Neural cell (in vitro differentiated cells): ENCODE measurements at regions not wholly inside any gene's neighbourhood (a gene's known extent, or its start where the extent isn't known, plus 50 kb on each side); places are given as distances from the start of the nearest gene placed in this dataset.

ENCODE experiments used
- H2AFZ ChIP-seq: fragments of 200-600, 300-800 bp; sonication (generic), shearing (Covaris generic); 2 replicates; pipeline ENCODE4 v1.6.0; 2014; ENCODE audit warnings: low read depth, mild to moderate bottlenecking, antibody characterized with exemption, low read length, moderate library complexity
- H3F3A ChIP-seq: fragments of 200-600 bp; shearing (Covaris generic); 2 replicates; pipeline ENCODE4 v1.6.1; 2016; ENCODE audit warnings: mild to moderate bottlenecking, moderate library complexity, mixed read lengths, antibody characterized with exemption, low read length; ENCODE audit not compliant: insufficient read depth, poor library complexity, severe bottlenecking
- H3K27ac ChIP-seq: fragments of 200-600, 300-800 bp; sonication (generic), shearing (Covaris generic); 2 replicates; pipeline ENCODE4 v1.5.1; 2014; ENCODE audit warnings: mild to moderate bottlenecking, low read length, moderate library complexity
- H3K27me3 ChIP-seq: fragments of 300-800, 200-600 bp; sonication (generic), shearing (Covaris generic); 2 replicates; pipeline ENCODE4 v1.6.0; 2014; ENCODE audit warnings: mild to moderate bottlenecking, low read depth, low read length, moderate library complexity; ENCODE audit not compliant: insufficient read depth
- H3K36me3 ChIP-seq: fragments of 300-800, 200-600 bp; sonication (generic), shearing (Covaris generic); 2 replicates; pipeline ENCODE4 v1.5.1; 2014; ENCODE audit warnings: mild to moderate bottlenecking, antibody characterized with exemption, low read length, moderate library complexity; ENCODE audit not compliant: insufficient read depth
- H3K4me2 ChIP-seq: fragments of 300-800, 200-600 bp; sonication (generic), shearing (Covaris generic); 2 replicates; pipeline ENCODE4 v1.6.0; 2014; ENCODE audit warnings: mild to moderate bottlenecking, low read length
- H3K4me3 ChIP-seq: fragments of 300-800, 200-600 bp; sonication (generic), shearing (Covaris generic); 2 replicates; pipeline ENCODE4 v1.5.1; 2014; ENCODE audit warnings: mild to moderate bottlenecking, low read length, moderate library complexity
- H3K79me2 ChIP-seq: fragments of 200-600 bp; shearing (Covaris generic); replicated peaks from 2 replicates; pipeline ENCODE4 v1.6.0; 2014; ENCODE audit warnings: mild to moderate bottlenecking, low read length, moderate library complexity; ENCODE audit not compliant: insufficient read depth
- H3K9ac ChIP-seq: fragments of 300-800, 200-600 bp; sonication (generic), shearing (Covaris generic); 2 replicates; pipeline ENCODE4 v1.6.1; 2016; ENCODE audit warnings: mild to moderate bottlenecking, low read length, mixed read lengths
- H3K9me2 ChIP-seq: fragments of 200-600 bp; shearing (Covaris generic); 2 replicates; pipeline ENCODE4 v1.6.1; 2016; ENCODE audit warnings: mild to moderate bottlenecking, low read length, mixed read lengths; ENCODE audit not compliant: insufficient read depth
- H3K9me3 ChIP-seq: fragments of 200-600, 300-800 bp; sonication (generic), shearing (Covaris generic); 2 replicates; pipeline ENCODE4 v1.6.1; 2016; ENCODE audit warnings: mild to moderate bottlenecking, mixed run types, low read length, moderate library complexity, mixed read lengths
- H4K20me1 ChIP-seq: fragments of 200-600 bp; shearing (Covaris generic); 2 replicates; pipeline ENCODE4 v1.6.1; 2016; ENCODE audit warnings: mild to moderate bottlenecking, mixed run types; ENCODE audit not compliant: insufficient read depth
- CTCF ChIP-seq: fragments of 450-650 bp; IDR thresholded peaks from 2 replicates; pipeline ENCODE4 v1.5.1; 2014; ENCODE audit warnings: antibody characterized with exemption, mild to moderate bottlenecking, moderate library complexity; ENCODE audit not compliant: poor library complexity, severe bottlenecking
- EP300 ChIP-seq: fragments of 450-650 bp; conservative IDR thresholded peaks from 2 replicates; pipeline ENCODE4 v1.6.1; 2014; ENCODE audit warnings: antibody characterized with exemption, mild to moderate bottlenecking, moderate library complexity; ENCODE audit not compliant: poor library complexity, severe bottlenecking
- EZH2 ChIP-seq: fragments of 200-600, 300-800 bp; shearing (Covaris generic), sonication (generic); IDR thresholded peaks from 2 replicates; pipeline ENCODE4 v1.6.1; 2014; ENCODE audit warnings: antibody characterized with exemption, low read length, borderline replicate concordance, mild to moderate bottlenecking; ENCODE audit not compliant: insufficient read depth, poor library complexity, severe bottlenecking
- MXI1 ChIP-seq: fragments of 450-650 bp; conservative IDR thresholded peaks from 2 replicates; pipeline ENCODE4 v1.6.1; 2014; ENCODE audit warnings: antibody characterized with exemption, mild to moderate bottlenecking; ENCODE audit not compliant: poor library complexity, severe bottlenecking
- POLR2AphosphoS5 ChIP-seq: IDR thresholded peaks from 2 replicates; pipeline ENCODE4 v1.6.1; 2012
- RAD21 ChIP-seq: fragments of 450-650 bp; conservative IDR thresholded peaks from 2 replicates; pipeline ENCODE4 v1.6.1; 2014; ENCODE audit warnings: antibody characterized with exemption, mild to moderate bottlenecking, moderate library complexity
- REST ChIP-seq: IDR thresholded peaks from 2 replicates; pipeline ENCODE4 v1.6.1; 2012; ENCODE audit warnings: borderline replicate concordance
- SMC3 ChIP-seq: fragments of 450-650 bp; conservative IDR thresholded peaks from 2 replicates; pipeline ENCODE4 v1.6.1; 2014; ENCODE audit warnings: antibody characterized with exemption, mild to moderate bottlenecking, moderate library complexity; ENCODE audit not compliant: poor library complexity
- TAF1 ChIP-seq: IDR thresholded peaks from 2 replicates; pipeline ENCODE4 v1.6.1; 2012; ENCODE audit warnings: low read depth

- no peaks in the 10 kb centered on the region for H3K9me2 ChIP-seq
- H4K20me1 ChIP-seq: no peaks in the 10 kb centered on the region
- H3K4me2 ChIP-seq: no peak overlapping the region
- H3K79me2 ChIP-seq: no peaks in the 10 kb centered on the region
- no peaks in the 10 kb centered on the region for H3K27me3 ChIP-seq
- H2AFZ ChIP-seq: no peak overlapping the region
- no peak overlapping the region for H3K9ac ChIP-seq
- no peaks in the 10 kb centered on the region for H3K9me3 ChIP-seq
- H3K27ac ChIP-seq: no peak overlapping the region
- no peaks in the 10 kb centered on the region for H3K36me3 ChIP-seq
- H3F3A ChIP-seq: no peaks in the 10 kb centered on the region
- H3K4me3 ChIP-seq: no peak overlapping the region
- TF ChIP-seq SMC3 (no peak), EZH2 (no peak), EP300 (no peak)
Measured at GRCh38 chrX:13478740-13479451, 90.5 kb upstream of the EGFL6 start.

GRCh38 chrX:13476384-13476783 lies 93.0 kb upstream of the EGFL6 start:
- Histone ChIP-seq H2AFZ (no peak overlapping the region), H4K20me1 (no peaks in the 10 kb centered on the region), H3K27me3 (no peaks in the 10 kb centered on the region), H3K4me2 (no peak overlapping the region), H3F3A (no peaks in the 10 kb centered on the region), H3K9me3 (no peaks in the 10 kb centered on the region), H3K9ac (no peak overlapping the region), H3K9me2 (no peaks in the 10 kb centered on the region), H3K4me3 (no peak overlapping the region), H3K36me3 (no peaks in the 10 kb centered on the region), H3K79me2 (no peaks in the 10 kb centered on the region), H3K27ac (no peak overlapping the region)
- no peak for TF ChIP-seq POLR2AphosphoS5
- TF ChIP-seq CTCF: no peak
- TF ChIP-seq RAD21: no peak
- TF ChIP-seq EP300: no peak
- no peak for TF ChIP-seq SMC3
- TF ChIP-seq TAF1: no peak
- TF ChIP-seq REST: no peak
- TF ChIP-seq EZH2: no peak
- TF ChIP-seq MXI1: no peak

- no peaks in the 10 kb centered on the region for H3K9me2 ChIP-seq
- no peak for TF ChIP-seq TAF1
- no peak for TF ChIP-seq REST
- no peaks in the 10 kb centered on the region for H4K20me1 ChIP-seq
- no peaks in the 10 kb centered on the region for H3K9me3 ChIP-seq
- H3K4me3 ChIP-seq: no peak overlapping the region
- H3K36me3 ChIP-seq: no peaks in the 10 kb centered on the region
- H3F3A ChIP-seq: no peaks in the 10 kb centered on the region
- no peaks in the 10 kb centered on the region for H3K27me3 ChIP-seq
- no peak overlapping the region for H2AFZ ChIP-seq
- H3K79me2 ChIP-seq: no peaks in the 10 kb centered on the region
- no peak overlapping the region for H3K9ac ChIP-seq
- no peak overlapping the region for H3K4me2 ChIP-seq
- H3K27ac ChIP-seq: no peak overlapping the region
Measured at GRCh38 chrX:13474164-13474516, 95.3 kb upstream of the EGFL6 start.
